Calu3 (cell line): ENCODE measurements at regions not wholly inside any gene's neighbourhood (a gene's known extent, or its start where the extent isn't known, plus 50 kb on each side); places are given as distances from the start of the nearest gene placed in this dataset.

ENCODE experiments used
- BruUV-seq: library from RNA; stranded (reverse); fragments of 400-500 nt; replicated peaks from 2 replicates; lab custom pipeline; 2021; lab: Mats Ljungman, UMichigan
- CTCF ChIA-PET: fragments of 300-600 bp; sonication (Branson Sonifier 250); formaldehyde crosslinking; loops from one replicate; lab custom pipeline; 2022; ENCODE audit warnings: antibody characterized with exemption; lab: Charles Lee
- DNase-seq: peaks from one replicate; pipeline ENCODE4 v3.0.0; 2022
- H3K27ac Mint-ChIP-seq: one replicate; pipeline ENCODE4 v1.8.0; 2022; ENCODE audit warnings: mixed read lengths; ENCODE audit not compliant: unreplicated experiment
- H3K27me3 Mint-ChIP-seq: one replicate; pipeline ENCODE4 v1.8.0; 2022; ENCODE audit warnings: mixed read lengths; ENCODE audit not compliant: unreplicated experiment
- H3K36me3 Mint-ChIP-seq: one replicate; pipeline ENCODE4 v1.8.0; 2022; ENCODE audit warnings: mild to moderate bottlenecking, moderate library complexity, mixed read lengths; ENCODE audit not compliant: insufficient read depth, unreplicated experiment
- H3K4me1 Mint-ChIP-seq: one replicate; pipeline ENCODE4 v1.8.0; 2022; ENCODE audit warnings: mild to moderate bottlenecking, low read depth, mixed read lengths; ENCODE audit not compliant: unreplicated experiment
- H3K4me3 Mint-ChIP-seq: one replicate; pipeline ENCODE4 v1.8.0; 2022; ENCODE audit warnings: mild to moderate bottlenecking, low read depth, moderate library complexity, mixed read lengths; ENCODE audit not compliant: unreplicated experiment
- H3K9me3 Mint-ChIP-seq: one replicate; pipeline ENCODE4 v1.8.0; 2022; ENCODE audit warnings: low read depth, mixed read lengths; ENCODE audit not compliant: unreplicated experiment
- CTCF ChIP-seq: fragments of 200-600 bp; IDR thresholded peaks from one replicate; pipeline ENCODE4 v1.8.0; 2022; ENCODE audit warnings: antibody characterized with exemption; ENCODE audit not compliant: unreplicated experiment
- intact Hi-C: fragments of 100-400 bp; cut with micrococcal nuclease; formaldehyde crosslinking; loops from one replicate; pipeline ENCODE4 v1.10.0; 2022; ENCODE audit not compliant: unreplicated experiment

GRCh38 chr7:138246428-138246827 is 170.2 kb downstream of the AKR1D1 start:
- Mint-ChIP-seq H3K4me1 (no peaks in the 10 kb centered on the region), H3K9me3 (peaks cover 9% of the 10 kb centered on the region), H3K36me3 (no peaks in the 10 kb centered on the region), H3K27ac (no peak overlapping the region), H3K27me3 (no peaks in the 10 kb centered on the region), H3K4me3 (no peak overlapping the region)
- no TSS peak for BruUV-seq
- TF ChIP-seq CTCF: no peak
- CTCF ChIA-PET: no interaction called here
- intact Hi-C loops: no loop called here
- DNase-seq: no peak

DNA sequence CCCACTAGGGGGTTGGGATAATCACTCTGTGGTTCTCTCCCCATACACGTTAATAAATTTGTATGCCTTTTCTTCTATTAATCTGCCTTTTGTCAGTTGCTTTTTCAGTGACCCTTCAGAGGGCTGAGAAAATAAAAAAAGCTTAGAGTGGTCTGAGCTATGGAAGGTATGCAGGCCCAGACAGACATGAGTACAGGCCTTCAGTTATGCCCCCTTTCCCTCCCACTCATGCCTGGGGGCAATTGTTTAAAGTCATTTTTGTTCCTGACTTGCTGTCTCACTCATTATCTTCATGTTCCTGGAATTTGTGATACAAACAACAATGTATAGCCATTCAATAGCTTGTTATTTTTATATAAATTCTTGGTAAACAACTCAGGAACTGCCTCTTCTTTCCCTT is 170.8 kb downstream of the AKR1D1 start:
- Mint-ChIP-seq H3K36me3 (no peaks in the 10 kb centered on the region), H3K4me1 (no peaks in the 10 kb centered on the region), H3K4me3 (no peak overlapping the region), H3K9me3 (peaks cover 9% of the 10 kb centered on the region), H3K27ac (no peak overlapping the region), H3K27me3 (no peaks in the 10 kb centered on the region)
- BruUV-seq: no TSS peak
- TF ChIP-seq CTCF: no peak
- no peak for DNase-seq
- intact Hi-C loops: no loop called here
- CTCF ChIA-PET: no interaction called here

DNA sequence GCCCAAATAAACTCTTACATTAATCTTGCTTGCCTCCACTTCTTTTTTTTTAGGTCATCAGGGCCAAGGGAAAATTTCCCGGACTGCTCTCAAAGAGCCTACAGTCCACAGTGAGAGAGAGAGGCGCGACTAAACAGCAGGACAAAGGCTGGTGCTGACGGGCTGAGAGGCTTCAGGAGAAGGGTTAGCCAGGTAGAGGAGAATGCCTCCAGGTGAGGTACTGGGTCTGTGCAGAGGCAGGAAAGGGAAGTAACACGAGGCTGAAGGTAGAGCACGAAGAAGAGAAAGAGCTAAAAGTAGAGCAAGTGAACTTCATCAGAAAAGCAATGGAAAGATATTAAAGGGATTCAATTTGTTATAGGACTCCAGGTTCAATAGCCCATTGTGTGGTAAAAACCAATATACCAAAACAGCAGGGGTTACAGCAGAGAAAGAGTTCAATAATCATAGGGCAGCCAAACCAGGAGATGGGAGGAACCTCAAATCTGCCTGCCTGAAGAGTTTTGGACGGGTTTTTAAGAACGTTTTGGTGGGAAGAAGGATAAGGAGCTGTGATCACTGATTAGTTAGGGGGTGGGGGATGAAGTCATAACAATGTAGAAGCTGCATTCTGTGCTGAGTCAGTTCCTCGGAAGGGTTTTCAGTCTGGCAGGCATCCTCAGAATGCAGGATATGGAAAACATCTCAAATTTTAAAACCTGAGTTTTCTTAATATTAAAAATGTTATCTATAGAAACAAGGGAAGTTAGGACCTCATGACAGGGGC is 171.5 kb downstream of the AKR1D1 start:
- CTCF ChIA-PET: no interaction called here
- no TSS peak for BruUV-seq
- H3K4me3 Mint-ChIP-seq: no peak overlapping the region
- H3K4me1 Mint-ChIP-seq: no peaks in the 10 kb centered on the region
- no peak overlapping the region for H3K27ac Mint-ChIP-seq
- peaks cover 9% of the 10 kb centered on the region for H3K9me3 Mint-ChIP-seq
- intact Hi-C loops: no loop called here
- H3K36me3 Mint-ChIP-seq: no peaks in the 10 kb centered on the region
- no peak for TF ChIP-seq CTCF
- DNase-seq: no peak
- H3K27me3 Mint-ChIP-seq: no peaks in the 10 kb centered on the region

GRCh38 chr7:138248609-138249008 is 172.3 kb downstream of the AKR1D1 start:
- H3K27me3 Mint-ChIP-seq: no peaks in the 10 kb centered on the region
- H3K4me1 Mint-ChIP-seq: no peaks in the 10 kb centered on the region
- H3K36me3 Mint-ChIP-seq: no peaks in the 10 kb centered on the region
- H3K27ac Mint-ChIP-seq: no peak overlapping the region
- intact Hi-C loops: no loop called here
- no TSS peak for BruUV-seq
- H3K4me3 Mint-ChIP-seq: no peak overlapping the region
- CTCF ChIA-PET: no interaction called here
- H3K9me3 Mint-ChIP-seq: peaks cover 14% of the 10 kb centered on the region
- DNase-seq: no peak
- no peak for TF ChIP-seq CTCF
